H1 (cell line): ENCODE measurements at regions not wholly inside any gene's neighbourhood (a gene's known extent, or its start where the extent isn't known, plus 50 kb on each side); places are given as distances from the start of the nearest gene placed in this dataset.

Experiments used
- CTCF ChIA-PET: fragments of 300-600 bp; sonication (Branson Sonifier 250); formaldehyde crosslinking; loops from one replicate; lab custom pipeline; 2021; ENCODE audit not compliant: partially characterized antibody; lab: Charles Lee
- POLR2A ChIA-PET: fragments of 300-600 bp; sonication (Branson Sonifier 250); formaldehyde crosslinking; loops from one replicate; lab custom pipeline; 2021; ENCODE audit warnings: inconsistent platforms; ENCODE audit not compliant: partially characterized antibody; lab: Charles Lee
- DNase-seq, 2 experiments: peaks; one replicate each; pipeline versions ENCODE4 v3.0.0 to v3.0.0-alpha.2; 2010 to 2022; ENCODE audit warnings: low spot score in 2 of 2, low read depth in 1 of 2, mixed read lengths in 1 of 2
- FAIRE-seq: peaks from 2 replicates; lab custom pipeline; 2011; peaks lifted over from hg19 to GRCh38; lab: Jason Lieb, UNC
- H2AFZ ChIP-seq: 2 replicates; pipeline ENCODE4 v1.8.1; 2012; ENCODE audit warnings: low read length, inconsistent platforms
- H2AK5ac ChIP-seq: 2 replicates; pipeline ENCODE4 v1.6.1; 2013; ENCODE audit warnings: low read depth, low read length
- H2BK120ac ChIP-seq: replicated peaks from 2 replicates; pipeline ENCODE3; 2013; ENCODE audit warnings: low read depth, low read length, inconsistent platforms
- H2BK12ac ChIP-seq: 2 replicates; pipeline ENCODE4 v1.6.1; 2013; ENCODE audit warnings: low read depth, low read length
- H2BK15ac ChIP-seq: 2 replicates; pipeline ENCODE4 v1.6.1; 2013; ENCODE audit warnings: low read length
- H2BK20ac ChIP-seq: 2 replicates; pipeline ENCODE4 v1.6.1; 2013; ENCODE audit warnings: low read length
- H2BK5ac ChIP-seq: 2 replicates; pipeline ENCODE4 v1.6.1; 2013; ENCODE audit warnings: low read depth, low read length
- H3K14ac ChIP-seq: 2 replicates; pipeline ENCODE4 v1.6.1; 2013; ENCODE audit warnings: inconsistent platforms; ENCODE audit not compliant: insufficient read length
- H3K18ac ChIP-seq: 2 replicates; pipeline ENCODE4 v1.6.1; 2013; ENCODE audit warnings: low read length; ENCODE audit errors: extremely low read depth
- H3K23ac ChIP-seq: 2 replicates; pipeline ENCODE4 v1.6.1; 2013; ENCODE audit warnings: inconsistent platforms; ENCODE audit not compliant: insufficient read length
- H3K23me2 ChIP-seq: 2 replicates; pipeline ENCODE4 v1.6.1; 2013; ENCODE audit warnings: low read depth, low read length
- H3K27ac ChIP-seq: 2 replicates; pipeline ENCODE4 v1.6.1; 2011; ENCODE audit warnings: low read depth, low read length, inconsistent platforms
- H3K27me3 ChIP-seq, 4 experiments: replicated peaks in 1 of 4; 1 replicate in 1 of 4; 2 replicates in 3 of 4; pipeline versions ENCODE4 v1.6.1 to v1.8.1; 2011 to 2013; ENCODE audit warnings: low read length in 3 of 4, mild to moderate bottlenecking in 3 of 4, inconsistent platforms in 2 of 4, mixed read lengths in 2 of 4, moderate library complexity in 1 of 4; ENCODE audit not compliant: control insufficient read depth in 3 of 4, insufficient read depth in 3 of 4; ENCODE audit errors: extremely low read depth in 1 of 4
- H3K36me3 ChIP-seq, 4 experiments: 2 replicates each; pipeline versions ENCODE4 v1.6.1 to v1.8.1; 2011 to 2013; ENCODE audit warnings: mild to moderate bottlenecking in 4 of 4, low read length in 3 of 4, moderate library complexity in 2 of 4, control low read depth in 1 of 4, inconsistent platforms in 1 of 4; ENCODE audit not compliant: insufficient read depth in 4 of 4, control insufficient read depth in 2 of 4
- H3K4ac ChIP-seq: replicated peaks from 2 replicates; pipeline ENCODE3; 2013; ENCODE audit warnings: low read length, low read depth, mixed read lengths, inconsistent platforms; ENCODE audit not compliant: insufficient read length
- H3K4me1 ChIP-seq, 4 experiments: replicated peaks in 1 of 4; 1 replicate in 1 of 4; 2 replicates in 3 of 4; pipeline versions ENCODE4 v1.6.1 to v1.8.1; 2011 to 2013; ENCODE audit warnings: low read length in 3 of 4, inconsistent platforms in 2 of 4, mixed read lengths in 1 of 4; ENCODE audit not compliant: insufficient read depth in 4 of 4, control insufficient read depth in 3 of 4
- H3K4me2 ChIP-seq, 2 experiments: 2 replicates each; pipeline versions ENCODE4 v1.6.1 to v1.8.1; 2011 to 2013; ENCODE audit warnings: low read depth in 2 of 2, low read length in 2 of 2, control low read depth in 1 of 2, inconsistent platforms in 1 of 2, mild to moderate bottlenecking in 1 of 2; ENCODE audit not compliant: insufficient read depth in 1 of 2
- H3K4me3 ChIP-seq, 4 experiments: fragments of 200-600, 300-600 bp in 1 of 4; sonication (generic), shearing (Covaris generic), sonication (Bioruptor Twin) in 1 of 4; 2 replicates each; pipeline versions ENCODE4 v1.5.1 to v1.8.1; 2011 to 2016; ENCODE audit warnings: low read length in 4 of 4, low read depth in 3 of 4, control low read depth in 2 of 4, inconsistent platforms in 2 of 4, mild to moderate bottlenecking in 2 of 4, mixed read lengths in 1 of 4, moderate library complexity in 1 of 4; ENCODE audit not compliant: insufficient read depth in 2 of 4; ENCODE audit errors: extremely low read depth in 1 of 4
- H3K56ac ChIP-seq: replicated peaks from 2 replicates; pipeline ENCODE3; 2013; ENCODE audit warnings: low read depth, mild to moderate bottlenecking, mixed read lengths, low read length, inconsistent platforms; ENCODE audit not compliant: insufficient read length
- H3K79me1 ChIP-seq: 2 replicates; pipeline ENCODE4 v1.6.1; 2013; ENCODE audit warnings: low read depth, low read length, control low read depth
- H3K79me2 ChIP-seq, 2 experiments: 2 replicates each; pipeline versions ENCODE4 v1.6.1 to v1.8.1; 2012 to 2013; ENCODE audit warnings: low read length in 2 of 2, mild to moderate bottlenecking in 2 of 2, inconsistent platforms in 1 of 2; ENCODE audit not compliant: insufficient read depth in 2 of 2, control insufficient read depth in 1 of 2
- H3K9ac ChIP-seq, 4 experiments: replicated peaks in 1 of 4; 1 replicate in 1 of 4; 2 replicates in 3 of 4; pipeline versions ENCODE4 v1.6.1 to v1.8.1; 2011 to 2013; ENCODE audit warnings: low read depth in 3 of 4, low read length in 3 of 4, control low read depth in 2 of 4, mild to moderate bottlenecking in 2 of 4, moderate library complexity in 2 of 4, inconsistent platforms in 1 of 4; ENCODE audit errors: extremely low read depth in 1 of 4
- H3K9me3 ChIP-seq, 2 experiments: 2 replicates each; pipeline versions ENCODE4 v1.6.1 to v1.8.1; 2012 to 2013; ENCODE audit warnings: mild to moderate bottlenecking in 2 of 2, moderate library complexity in 2 of 2, control low read depth in 1 of 2, inconsistent platforms in 1 of 2, low read depth in 1 of 2, low read length in 1 of 2, mixed read lengths in 1 of 2; ENCODE audit not compliant: insufficient read depth in 2 of 2
- H4K20me1 ChIP-seq, 2 experiments: replicated peaks in 1 of 2; 2 replicates each; pipeline versions ENCODE3 to v1.8.1; 2011 to 2013; ENCODE audit warnings: inconsistent platforms in 2 of 2, low read length in 2 of 2, mild to moderate bottlenecking in 1 of 2; ENCODE audit not compliant: insufficient read depth in 2 of 2, control insufficient read depth in 1 of 2
- H4K5ac ChIP-seq: 2 replicates; pipeline ENCODE4 v1.6.1; 2013; ENCODE audit warnings: low read length, low read depth, mixed read lengths, inconsistent platforms; ENCODE audit not compliant: insufficient read length
- H4K8ac ChIP-seq: 2 replicates; pipeline ENCODE4 v1.8.0; 2013; ENCODE audit warnings: mild to moderate bottlenecking, moderate library complexity, low read length, inconsistent platforms; ENCODE audit not compliant: insufficient read depth; ENCODE audit errors: extremely low read depth
- H4K91ac ChIP-seq: replicated peaks from 2 replicates; pipeline ENCODE3; 2013; ENCODE audit warnings: low read length, mixed read lengths, inconsistent platforms; ENCODE audit not compliant: insufficient read length
- ASH2L ChIP-seq: fragments of 200-600, 300-600 bp; sonication (generic); IDR thresholded peaks from one replicate; pipeline ENCODE4 v1.7.1; 2017; ENCODE audit warnings: low read length
- CBX5 ChIP-seq: fragments of 300-800, 300-1000 bp; sonication (generic); IDR thresholded peaks from 2 replicates; pipeline ENCODE4 v1.7.1; 2016; ENCODE audit warnings: antibody characterized with exemption, low read length, low read depth
- CREB1 ChIP-seq: IDR thresholded peaks from 2 replicates; pipeline ENCODE4 v1.6.1; 2012; ENCODE audit warnings: inconsistent platforms
- KDM5A ChIP-seq: fragments of 200-600 bp; IDR thresholded peaks from 2 replicates; pipeline ENCODE4 v1.7.1; 2012; ENCODE audit warnings: mild to moderate bottlenecking, low read length, inconsistent platforms, mixed read lengths
- RFX5 ChIP-seq: IDR thresholded peaks from 2 replicates; pipeline ENCODE4 v1.6.1; 2011; ENCODE audit warnings: low read depth, low read length, improper control_type of control experiment, borderline replicate concordance
- SAP30 ChIP-seq: fragments of 300-600 bp; sonication (generic); IDR thresholded peaks from 2 replicates; pipeline ENCODE4 v1.7.1; 2012; ENCODE audit warnings: low read length, moderate library complexity, mild to moderate bottlenecking, inconsistent platforms; ENCODE audit not compliant: insufficient read depth, insufficient replicate concordance
- WGBS, 2 experiments: shearing (Covaris generic) in 1 of 2; methylation state at CpG; one replicate each; pipeline versions ENCODE4 v1.1.6 to v1.1.7; 2013 to 2015; ENCODE audit warnings: low lambda C conversion rate in 2 of 2, mixed read lengths in 2 of 2, inconsistent platforms in 1 of 2, low coverage in 1 of 2, missing lambda C conversion rate in 1 of 2; ENCODE audit not compliant: insufficient replicate concordance in 2 of 2, insufficient coverage in 1 of 2, insufficient read length in 1 of 2; ENCODE audit errors: extremely low coverage in 1 of 2, missing lambda C conversion rate in 1 of 2; 5-methylcytosine and 5-hydroxymethylcytosine counted together
- TF ChIP-seq, protein P1 (sequence below): IDR thresholded peaks from 2 replicates; pipeline ENCODE4 v1.6.1; 2011; ENCODE audit warnings: low read depth, mild to moderate bottlenecking, low read length; ENCODE audit not compliant: insufficient read depth

- no peak for FAIRE-seq
- H3K18ac ChIP-seq: no peak overlapping the region
- POLR2A ChIA-PET: no interaction called here
Measured at GRCh38 chr6:21413428-21413827, 180.1 kb upstream of the SOX4 start.

More at GRCh38 chr6:21413428-21413827, 180.1 kb upstream of the SOX4 start:
- WGBS, 2 experiments: 69% methylated on average over 1 of the region's 1 CpG; no CpG with 5 or more reads in 1 of the 2 experiments
- Histone ChIP-seq H3K27ac (no peak overlapping the region), H2BK12ac (no peak overlapping the region), H3K4me2 (no peak overlapping the region), H2BK5ac (no peak overlapping the region)
- TF ChIP-seq RFX5: no peak
- no peak for TF ChIP-seq ASH2L
- TF ChIP-seq CBX5: no peak
- TF ChIP-seq CREB1: no peak
- no peak for TF ChIP-seq KDM5A
- no peak for TF ChIP-seq SAP30
- TF ChIP-seq, protein P1, sequence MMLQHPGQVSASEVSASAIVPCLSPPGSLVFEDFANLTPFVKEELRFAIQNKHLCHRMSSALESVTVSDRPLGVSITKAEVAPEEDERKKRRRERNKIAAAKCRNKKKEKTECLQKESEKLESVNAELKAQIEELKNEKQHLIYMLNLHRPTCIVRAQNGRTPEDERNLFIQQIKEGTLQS: no peak
- TF ChIP-seq, all 59 proteins: peak for 0
- no peak overlapping the region for H4K8ac ChIP-seq
- H3K9me3 ChIP-seq: no peaks in the 10 kb centered on the region
- no peak overlapping the region for H4K91ac ChIP-seq
- H3K56ac ChIP-seq: no peak overlapping the region
- no peak for DNase-seq
- no peaks in the 10 kb centered on the region for H3K4me1 ChIP-seq
- no peaks in the 10 kb centered on the region for H3K27me3 ChIP-seq
- H3K4me3 ChIP-seq: no peak overlapping the region
- CTCF ChIA-PET: no interaction called here
- H3K36me3 ChIP-seq: no peaks in the 10 kb centered on the region; a peak in 1 of 8 replicates
- no peak overlapping the region for H3K14ac ChIP-seq
- H3K4ac ChIP-seq: no peak overlapping the region
- no peaks in the 10 kb centered on the region for H4K20me1 ChIP-seq
- H2AK5ac ChIP-seq: no peak overlapping the region
- H2BK20ac ChIP-seq: no peak overlapping the region
- no peak overlapping the region for H4K5ac ChIP-seq
- H3K23ac ChIP-seq: no peak overlapping the region
- no peak overlapping the region for H3K9ac ChIP-seq
- no peak overlapping the region for H2AFZ ChIP-seq
- H2BK120ac ChIP-seq: no peak overlapping the region
- H2BK15ac ChIP-seq: no peak overlapping the region
- H3K79me1 ChIP-seq: no peaks in the 10 kb centered on the region
- H3K23me2 ChIP-seq: no peaks in the 10 kb centered on the region
- no peaks in the 10 kb centered on the region for H3K79me2 ChIP-seq
